Right lobe of liver (tissue), 4 donors: ENCODE measurements at regions not wholly inside any gene's neighbourhood (a gene's known extent, or its start where the extent isn't known, plus 50 kb on each side); places are given as distances from the start of the nearest gene placed in this dataset.

ENCODE experiments used
- POLR2A ChIP-seq: fragments of 450-650 bp; IDR thresholded peaks from one replicate; pipeline ENCODE4 v1.6.1; 2017; ENCODE audit warnings: antibody characterized with exemption, mild to moderate bottlenecking
- TF ChIP-seq, protein P1 (sequence below), 4 donors: fragments of 200-600 bp in 3 of 4; fragments of 450-650 bp in 1 of 4; IDR thresholded peaks; one replicate each; pipeline versions ENCODE4 v1.5.1 to v1.8.0; 2016 to 2022; ENCODE audit warnings: antibody characterized with exemption in 4 of 4, mild to moderate bottlenecking in 2 of 4
- donor health status: DM: no; HTN: no; CAD: no.
- donor health status: DM: no; HTN: no; CAD: no.
- donor health status: DM: no; HTN: yes; CAD: no.

DNA sequence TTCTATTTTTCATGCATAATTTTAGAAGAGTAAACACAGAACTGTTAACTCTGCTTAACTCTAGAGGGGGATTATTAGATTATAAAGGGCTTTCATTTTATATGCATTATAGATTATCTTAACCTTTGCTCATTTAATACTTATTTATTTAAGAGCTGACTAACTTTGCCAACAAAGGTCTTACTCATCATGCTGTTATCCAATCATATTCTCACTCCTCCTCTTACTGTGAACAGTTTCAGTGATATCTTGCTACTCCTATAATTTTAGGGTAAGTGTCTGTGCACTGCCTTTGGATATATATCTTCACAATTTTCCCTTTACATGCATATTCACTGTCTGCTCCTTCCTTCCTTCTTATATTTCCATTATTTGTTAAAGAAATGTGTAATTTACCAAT lies 1814.9 kb downstream of the STIM2 start:
- TF ChIP-seq, protein P1, sequence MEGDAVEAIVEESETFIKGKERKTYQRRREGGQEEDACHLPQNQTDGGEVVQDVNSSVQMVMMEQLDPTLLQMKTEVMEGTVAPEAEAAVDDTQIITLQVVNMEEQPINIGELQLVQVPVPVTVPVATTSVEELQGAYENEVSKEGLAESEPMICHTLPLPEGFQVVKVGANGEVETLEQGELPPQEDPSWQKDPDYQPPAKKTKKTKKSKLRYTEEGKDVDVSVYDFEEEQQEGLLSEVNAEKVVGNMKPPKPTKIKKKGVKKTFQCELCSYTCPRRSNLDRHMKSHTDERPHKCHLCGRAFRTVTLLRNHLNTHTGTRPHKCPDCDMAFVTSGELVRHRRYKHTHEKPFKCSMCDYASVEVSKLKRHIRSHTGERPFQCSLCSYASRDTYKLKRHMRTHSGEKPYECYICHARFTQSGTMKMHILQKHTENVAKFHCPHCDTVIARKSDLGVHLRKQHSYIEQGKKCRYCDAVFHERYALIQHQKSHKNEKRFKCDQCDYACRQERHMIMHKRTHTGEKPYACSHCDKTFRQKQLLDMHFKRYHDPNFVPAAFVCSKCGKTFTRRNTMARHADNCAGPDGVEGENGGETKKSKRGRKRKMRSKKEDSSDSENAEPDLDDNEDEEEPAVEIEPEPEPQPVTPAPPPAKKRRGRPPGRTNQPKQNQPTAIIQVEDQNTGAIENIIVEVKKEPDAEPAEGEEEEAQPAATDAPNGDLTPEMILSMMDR (IDR thresholded peaks at IDR 0.05) = no peak
- TF ChIP-seq POLR2A = no peak
